Kidney epithelial cell (primary cell): ENCODE measurements at regions not wholly inside any gene's neighbourhood (a gene's known extent, or its start where the extent isn't known, plus 50 kb on each side); places are given as distances from the start of the nearest gene placed in this dataset.

ENCODE experiments used
- DNase-seq: peaks from one replicate; pipeline ENCODE4 v3.0.0-alpha.2; 2010; ENCODE audit warnings: low read depth
- H3K27me3 ChIP-seq: 2 replicates; pipeline ENCODE4 v1.6.0; 2011; ENCODE audit warnings: low read length; ENCODE audit not compliant: control insufficient read depth, insufficient read depth
- H3K36me3 ChIP-seq: 2 replicates; pipeline ENCODE4 v1.5.1; 2011; ENCODE audit warnings: low read length; ENCODE audit not compliant: control insufficient read depth, insufficient read depth
- H3K4me3 ChIP-seq: 2 replicates; pipeline ENCODE4 v1.5.1; 2011; ENCODE audit warnings: low read depth, mild to moderate bottlenecking, control low read depth, low read length
- CTCF ChIP-seq: IDR thresholded peaks from 2 replicates; pipeline ENCODE4 v1.5.1; 2011; ENCODE audit warnings: mild to moderate bottlenecking, moderate library complexity, low read length, control low read depth, inconsistent platforms; ENCODE audit not compliant: insufficient read depth, poor library complexity, severe bottlenecking

DNA sequence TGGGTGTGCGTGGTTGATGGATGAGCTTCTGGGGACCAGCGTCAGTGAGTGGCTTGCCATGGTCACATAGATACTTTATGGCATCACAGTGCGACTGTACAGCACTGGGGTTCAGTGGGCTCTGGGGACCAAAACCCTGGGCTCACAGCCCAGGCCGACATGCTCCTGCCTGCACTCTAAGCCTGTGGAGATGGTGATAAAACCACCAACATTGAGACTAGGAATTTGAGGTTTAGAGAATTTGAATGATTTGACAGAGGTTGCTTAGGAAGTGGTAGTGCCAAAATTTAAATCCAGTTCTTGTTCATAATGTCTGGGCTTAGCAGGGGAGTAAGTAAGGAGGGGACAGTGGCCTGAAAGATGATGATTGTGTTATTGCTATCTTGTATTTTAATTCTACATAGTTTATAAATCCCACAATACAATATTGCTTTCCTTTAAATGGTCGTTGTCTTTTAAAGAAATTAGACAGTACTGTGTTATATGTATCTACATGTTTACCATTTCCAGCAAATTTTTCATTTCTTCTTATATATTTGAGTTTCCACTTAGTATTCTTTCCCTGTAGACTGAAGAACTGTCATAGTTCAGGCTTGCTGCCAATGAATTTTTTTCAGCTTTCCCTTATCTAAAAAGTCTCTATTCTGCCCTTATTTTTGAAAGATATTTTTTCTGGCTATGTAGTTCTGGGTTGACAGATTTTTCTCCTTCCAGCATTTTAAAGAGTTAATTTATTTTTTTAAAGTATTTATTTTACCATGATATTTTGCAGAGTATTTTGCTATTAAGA is 235.4 kb upstream of the RGMA start:
- H3K27me3 ChIP-seq = no peaks in the 10 kb centered on the region
- H3K36me3 ChIP-seq = no peaks in the 10 kb centered on the region
- no peak for TF ChIP-seq CTCF
- no peak for DNase-seq
- H3K4me3 ChIP-seq = no peak overlapping the region

- H3K27me3 ChIP-seq = no peaks in the 10 kb centered on the region
- H3K36me3 ChIP-seq = no peaks in the 10 kb centered on the region
- TF ChIP-seq CTCF = no peak
- no peak overlapping the region for H3K4me3 ChIP-seq
- DNase-seq = peak; percentile 51
Observed at GRCh38 chr15:93321881-93322282, 232.9 kb upstream of the RGMA start.

GRCh38 chr15:93319121-93319814 is 230.3 kb upstream of the RGMA start:
- Histone ChIP-seq H3K4me3 (no peak overlapping the region), H3K27me3 (no peaks in the 10 kb centered on the region), H3K36me3 (no peaks in the 10 kb centered on the region)
- no peak for DNase-seq
- TF ChIP-seq CTCF = no peak

DNA sequence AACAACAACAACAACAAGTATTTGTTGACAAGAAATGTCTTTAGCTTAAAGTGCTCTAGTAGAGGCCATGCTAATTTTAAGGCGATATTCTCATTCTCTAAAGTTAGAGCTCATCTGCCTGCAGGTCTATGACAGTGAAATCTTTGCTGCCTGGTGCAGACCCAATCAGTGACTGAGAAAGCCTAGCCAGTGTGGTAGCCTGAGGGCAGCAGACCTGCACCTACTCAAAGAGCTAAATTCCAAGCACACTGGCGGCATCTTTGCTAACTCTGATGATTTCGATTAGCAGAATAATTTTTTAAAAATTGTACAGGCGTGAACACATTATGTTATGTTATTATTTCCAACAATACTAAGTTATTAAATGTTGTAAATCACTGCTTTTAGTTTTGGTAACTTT is 228.8 kb upstream of the RGMA start:
- Histone ChIP-seq H3K4me3 (no peak overlapping the region), H3K36me3 (no peaks in the 10 kb centered on the region), H3K27me3 (no peaks in the 10 kb centered on the region)
- DNase-seq = no peak
- TF ChIP-seq CTCF = no peak

DNA sequence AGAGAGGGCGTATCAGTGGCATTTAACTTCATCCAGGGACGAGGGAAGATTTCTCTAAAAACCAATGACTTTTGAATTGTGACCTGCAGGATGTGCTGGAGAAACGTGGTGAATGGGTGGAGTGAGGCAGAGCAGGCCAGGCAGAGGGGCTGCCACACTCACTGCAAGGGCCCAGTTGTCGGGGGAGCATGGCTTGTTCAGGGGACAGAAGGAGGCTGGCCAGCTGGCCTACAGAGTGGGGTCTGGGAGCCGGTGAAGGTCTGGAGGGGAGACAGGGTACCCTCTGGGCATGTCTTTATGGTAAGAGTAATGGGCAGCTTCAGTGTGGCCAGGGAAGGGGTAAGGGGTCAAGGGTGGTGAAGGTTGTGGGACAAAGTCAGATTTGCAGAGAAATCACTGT is 225.2 kb upstream of the RGMA start:
- TF ChIP-seq CTCF = no peak
- no peaks in the 10 kb centered on the region for H3K36me3 ChIP-seq
- H3K27me3 ChIP-seq = no peaks in the 10 kb centered on the region
- no peak overlapping the region for H3K4me3 ChIP-seq
- no peak for DNase-seq
